B cell (primary cell): ENCODE measurements at regions not wholly inside any gene's neighbourhood (a gene's known extent, or its start where the extent isn't known, plus 50 kb on each side); places are given as distances from the start of the nearest gene placed in this dataset.

Source experiments
- ATAC-seq: fragments of 200-7000 bp; cut with Tn5 transposase; one replicate; pipeline ENCODE4 v1.10.0; 2021; ENCODE audit warnings: low read depth, mild to moderate bottlenecking, moderate number of reproducible peaks, moderate library complexity
- CTCF ChIA-PET: fragments of 350-600 bp; sonication (Branson Sonifier 250); formaldehyde crosslinking; loops from one replicate; lab custom pipeline; 2021; ENCODE audit warnings: antibody characterized with exemption, inconsistent platforms; lab: Charles Lee
- POLR2A ChIA-PET: fragments of 350-600 bp; sonication (Branson Sonifier 250); formaldehyde crosslinking; loops from one replicate; lab custom pipeline; 2021; ENCODE audit warnings: antibody characterized with exemption; lab: Charles Lee
- DNase-seq: peaks from one replicate; pipeline ENCODE4 v3.0.0; 2013
- H2AFZ ChIP-seq: 2 replicates; pipeline ENCODE4 v1.6.1; 2012; ENCODE audit warnings: mild to moderate bottlenecking, low read depth, low read length; ENCODE audit not compliant: insufficient read depth, poor library complexity, severe bottlenecking
- H3K27ac ChIP-seq, 2 donors: 1 replicate in 1 of 2; 2 replicates in 1 of 2; pipeline ENCODE4 v1.5.1; 2012 to 2013; ENCODE audit warnings: low read length in 2 of 2, mild to moderate bottlenecking in 2 of 2, moderate library complexity in 1 of 2
- H3K27me3 ChIP-seq, 4 experiments: fragments of 200-600 bp in 1 of 4; sonication (generic) in 1 of 4; replicated peaks in 1 of 4; 1 replicate in 2 of 4; 2 replicates in 2 of 4; pipeline versions ENCODE4 v1.6.1 to v1.7.0; 2013 to 2016; ENCODE audit warnings: low read length in 3 of 4, mild to moderate bottlenecking in 2 of 4, mixed read lengths in 1 of 4, moderate library complexity in 1 of 4; ENCODE audit not compliant: insufficient read depth in 4 of 4, control insufficient read depth in 3 of 4; ENCODE audit errors: control extremely low read depth in 1 of 4
- H3K36me3 ChIP-seq, 2 experiments: replicated peaks in 1 of 2; 1 replicate in 1 of 2; 2 replicates in 1 of 2; pipeline versions ENCODE4 v1.6.1 to v1.7.1; 2013; ENCODE audit warnings: low read length in 1 of 2; ENCODE audit not compliant: insufficient read depth in 2 of 2, control insufficient read depth in 1 of 2; ENCODE audit errors: control extremely low read depth in 1 of 2, extremely low read depth in 1 of 2
- H3K4me1 ChIP-seq, 2 donors: fragments of 200-600 bp in 1 of 2; sonication (generic) in 1 of 2; 1 replicate in 1 of 2; 2 replicates in 1 of 2; pipeline versions ENCODE4 v1.5.1 to v1.6.1; 2013 to 2017; ENCODE audit warnings: low read length in 2 of 2; ENCODE audit not compliant: control insufficient read depth in 2 of 2, insufficient read depth in 2 of 2
- H3K4me2 ChIP-seq: replicated peaks from 2 replicates; pipeline ENCODE3; 2012; ENCODE audit warnings: mild to moderate bottlenecking, low read depth, low read length; ENCODE audit not compliant: poor library complexity, severe bottlenecking
- H3K4me3 ChIP-seq, 5 experiments: fragments of 200-600 bp in 1 of 5; sonication (generic) in 1 of 5; 1 replicate in 3 of 5; 2 replicates in 2 of 5; pipeline versions ENCODE4 v1.5.1 to v1.7.0; 2011 to 2016; ENCODE audit warnings: low read length in 4 of 5, mild to moderate bottlenecking in 4 of 5, low read depth in 2 of 5, control low read depth in 1 of 5, moderate library complexity in 1 of 5; ENCODE audit not compliant: insufficient read depth in 1 of 5; ENCODE audit errors: control extremely low read depth in 1 of 5, extremely low read depth in 1 of 5
- H3K79me2 ChIP-seq: fragments of 200-600 bp; sonication (generic); one replicate; pipeline ENCODE4 v1.6.0; 2016; ENCODE audit warnings: low read length; ENCODE audit not compliant: control insufficient read depth, insufficient read depth
- H3K9ac ChIP-seq: fragments of 200-600 bp; sonication (generic); 2 replicates; pipeline ENCODE4 v1.6.1; 2017; ENCODE audit warnings: mild to moderate bottlenecking, low read length, moderate library complexity
- H3K9me3 ChIP-seq, 3 donors: one replicate each; pipeline versions ENCODE4 v1.6.1 to v1.7.1; 2013; ENCODE audit warnings: low read length in 2 of 3; ENCODE audit not compliant: control insufficient read depth in 2 of 3, insufficient read depth in 1 of 3; ENCODE audit errors: control extremely low read depth in 1 of 3
- H4K20me1 ChIP-seq: 2 replicates; pipeline ENCODE4 v1.6.0; 2012; ENCODE audit warnings: mild to moderate bottlenecking, low read length; ENCODE audit not compliant: insufficient read depth, control insufficient read depth, poor library complexity, severe bottlenecking
- H3K27ac Mint-ChIP-seq: one replicate; pipeline ENCODE4 v1.8.0; 2021; ENCODE audit warnings: mixed read lengths
- H3K27me3 Mint-ChIP-seq: one replicate; pipeline ENCODE4 v1.8.0; 2021; ENCODE audit warnings: mixed read lengths
- H3K4me1 Mint-ChIP-seq: one replicate; pipeline ENCODE4 v1.8.0; 2021; ENCODE audit warnings: mixed read lengths
- H3K4me3 Mint-ChIP-seq: one replicate; pipeline ENCODE4 v1.8.0; 2021; ENCODE audit warnings: mixed read lengths
- H3K9me3 Mint-ChIP-seq: one replicate; pipeline ENCODE4 v1.8.0; 2022; ENCODE audit warnings: mixed read lengths; ENCODE audit not compliant: insufficient read depth
- EZH2 ChIP-seq: IDR thresholded peaks from 2 replicates; pipeline ENCODE4 v1.6.1; 2012; ENCODE audit warnings: borderline replicate concordance, low read depth, mild to moderate bottlenecking, moderate library complexity, low read length; ENCODE audit not compliant: insufficient read depth, poor library complexity, severe bottlenecking
- WGBS: methylation state at CpG from one replicate; pipeline ENCODE4 v1.1.5; 2013; ENCODE audit warnings: missing lambda C conversion rate; ENCODE audit not compliant: insufficient coverage; 5-methylcytosine and 5-hydroxymethylcytosine counted together
- intact Hi-C: fragments of 100-400 bp; cut with micrococcal nuclease; formaldehyde crosslinking; loops from one replicate; pipeline ENCODE4 v1.10.0; 2022
- TF ChIP-seq, protein P1 (sequence below): fragments of 200-600 bp; IDR thresholded peaks from one replicate; pipeline ENCODE4 v1.8.0; 2022; ENCODE audit warnings: antibody characterized with exemption, mild to moderate bottlenecking

DNA sequence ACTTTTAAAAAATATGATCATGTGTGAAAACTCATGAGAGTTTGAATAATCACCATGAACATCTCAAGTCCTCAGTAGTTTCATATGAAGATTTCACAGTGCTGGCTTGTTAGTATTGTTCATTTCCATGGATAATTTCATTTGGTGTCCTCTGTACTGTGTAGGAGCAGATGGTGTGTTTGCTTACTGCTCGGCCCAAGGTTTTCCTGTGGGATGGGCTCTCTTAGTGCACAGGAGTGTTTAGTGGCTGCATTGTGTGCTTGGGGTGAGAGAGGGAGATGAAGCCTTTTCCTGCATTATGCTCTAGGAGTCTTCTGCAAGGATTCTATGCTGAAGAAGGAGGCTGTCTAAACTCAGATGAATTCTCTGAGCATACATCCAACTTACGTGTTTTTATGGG, 270.6 kb downstream of the SOCS6 start:
- Histone ChIP-seq H3K4me3 (no peak overlapping the region), H3K27ac (no peak overlapping the region), H3K4me1 (no peaks in the 10 kb centered on the region), H3K27me3 (no peaks in the 10 kb centered on the region), H2AFZ (no peak overlapping the region), H3K79me2 (no peaks in the 10 kb centered on the region), H3K9me3 (no peaks in the 10 kb centered on the region), H3K4me2 (no peak overlapping the region), H3K36me3 (no peaks in the 10 kb centered on the region), H4K20me1 (no peaks in the 10 kb centered on the region), H3K9ac (no peak overlapping the region)
- WGBS, result 92% methylated on average over 1 of the region's 2 CpGs
- no peaks in the 10 kb centered on the region for H3K4me1 Mint-ChIP-seq
- CTCF ChIA-PET, result no interaction called here
- TF ChIP-seq, protein P1, sequence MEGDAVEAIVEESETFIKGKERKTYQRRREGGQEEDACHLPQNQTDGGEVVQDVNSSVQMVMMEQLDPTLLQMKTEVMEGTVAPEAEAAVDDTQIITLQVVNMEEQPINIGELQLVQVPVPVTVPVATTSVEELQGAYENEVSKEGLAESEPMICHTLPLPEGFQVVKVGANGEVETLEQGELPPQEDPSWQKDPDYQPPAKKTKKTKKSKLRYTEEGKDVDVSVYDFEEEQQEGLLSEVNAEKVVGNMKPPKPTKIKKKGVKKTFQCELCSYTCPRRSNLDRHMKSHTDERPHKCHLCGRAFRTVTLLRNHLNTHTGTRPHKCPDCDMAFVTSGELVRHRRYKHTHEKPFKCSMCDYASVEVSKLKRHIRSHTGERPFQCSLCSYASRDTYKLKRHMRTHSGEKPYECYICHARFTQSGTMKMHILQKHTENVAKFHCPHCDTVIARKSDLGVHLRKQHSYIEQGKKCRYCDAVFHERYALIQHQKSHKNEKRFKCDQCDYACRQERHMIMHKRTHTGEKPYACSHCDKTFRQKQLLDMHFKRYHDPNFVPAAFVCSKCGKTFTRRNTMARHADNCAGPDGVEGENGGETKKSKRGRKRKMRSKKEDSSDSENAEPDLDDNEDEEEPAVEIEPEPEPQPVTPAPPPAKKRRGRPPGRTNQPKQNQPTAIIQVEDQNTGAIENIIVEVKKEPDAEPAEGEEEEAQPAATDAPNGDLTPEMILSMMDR, result no peak
- TF ChIP-seq EZH2, result no peak
- DNase-seq, result no peak
- intact Hi-C loops, result no loop called here
- POLR2A ChIA-PET, result no interaction called here
- no peak for ATAC-seq
- peaks cover 2% of the 10 kb centered on the region for H3K9me3 Mint-ChIP-seq
- no peak overlapping the region for H3K4me3 Mint-ChIP-seq
- H3K27ac Mint-ChIP-seq, result no peak overlapping the region
- no peaks in the 10 kb centered on the region for H3K27me3 Mint-ChIP-seq

DNA sequence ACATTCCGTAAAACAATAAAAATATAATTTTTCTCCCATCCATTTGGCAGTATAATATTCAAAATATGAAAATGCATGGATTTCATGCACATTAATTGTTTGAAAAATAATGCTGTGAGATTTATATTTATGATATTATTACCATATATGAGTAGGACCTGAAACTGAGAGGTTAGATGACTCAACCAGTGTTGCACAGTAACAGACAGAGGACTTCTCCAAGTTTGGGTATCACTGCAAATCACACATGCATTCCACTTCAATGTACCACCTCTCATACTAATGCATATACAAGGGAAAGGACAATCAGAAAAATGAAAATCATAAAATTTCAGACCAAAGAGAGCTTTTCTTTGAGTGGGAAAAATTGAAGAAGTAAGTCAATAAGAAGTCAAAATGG, 269.5 kb downstream of the SOCS6 start:
- no peak for DNase-seq
- Mint-ChIP-seq H3K27me3 (no peaks in the 10 kb centered on the region), H3K4me3 (no peak overlapping the region), H3K9me3 (peaks cover 2% of the 10 kb centered on the region), H3K4me1 (no peaks in the 10 kb centered on the region), H3K27ac (no peak overlapping the region)
- no peak overlapping the region for H2AFZ ChIP-seq
- H3K27ac ChIP-seq, result no peak overlapping the region
- H3K79me2 ChIP-seq, result no peaks in the 10 kb centered on the region
- H4K20me1 ChIP-seq, result no peaks in the 10 kb centered on the region
- intact Hi-C loops, result no loop called here
- H3K4me1 ChIP-seq, result no peaks in the 10 kb centered on the region
- H3K36me3 ChIP-seq, result no peaks in the 10 kb centered on the region
- H3K9me3 ChIP-seq, result no peaks in the 10 kb centered on the region
- no peak for TF ChIP-seq EZH2
- TF ChIP-seq, protein P1, result no peak
- H3K27me3 ChIP-seq, result no peaks in the 10 kb centered on the region
- ATAC-seq, result no peak
- ChIA-PET POLR2A (no interaction called here), CTCF (no interaction called here)
- no peak overlapping the region for H3K4me3 ChIP-seq
- no peak overlapping the region for H3K9ac ChIP-seq
- no CpG with 5 or more reads among the region's 1 CpG for WGBS
- no peak overlapping the region for H3K4me2 ChIP-seq
